ENCODE measurements at regions not wholly inside any gene's neighbourhood (a gene's known extent, or its start where the extent isn't known, plus 50 kb on each side); places are given as distances from the start of the nearest gene placed in this dataset.

DNA sequence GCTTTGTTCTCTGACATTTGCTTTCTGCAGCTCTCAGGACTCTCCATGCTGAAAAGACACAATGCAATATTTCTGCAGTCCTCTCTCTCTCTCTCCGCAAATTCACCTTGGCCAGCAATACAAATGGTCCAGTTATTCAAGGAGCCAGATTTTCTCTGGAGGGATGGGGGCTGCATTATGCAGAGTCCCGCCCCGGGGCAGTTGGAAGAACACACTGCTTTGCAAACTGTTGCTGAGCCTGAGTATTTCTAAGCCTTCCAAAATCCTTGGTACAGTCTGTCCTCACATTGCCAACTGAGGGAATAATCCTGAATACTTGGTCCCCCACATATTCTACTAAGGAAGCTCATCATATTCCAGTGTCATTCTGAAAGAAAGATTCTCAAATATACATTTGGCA is 94.3 kb upstream of the ZC3H12C start:
- Histone ChIP-seq H3K27ac (ENCODE audit: low read depth, low read length) (no peak overlapping the region), H3K9me3 (ENCODE audit: control insufficient read depth, insufficient read depth, low read length) (no peaks in the 10 kb centered on the region), H3K4me3 (ENCODE audit: low read depth, low read length) (no peak overlapping the region), H3K27me3 (ENCODE audit: control insufficient read depth, insufficient read depth, low read length) (no peaks in the 10 kb centered on the region)
- ChIA-PET CTCF (no interaction called here), POLR2A (no interaction called here)
- TF ChIP-seq, protein P1, sequence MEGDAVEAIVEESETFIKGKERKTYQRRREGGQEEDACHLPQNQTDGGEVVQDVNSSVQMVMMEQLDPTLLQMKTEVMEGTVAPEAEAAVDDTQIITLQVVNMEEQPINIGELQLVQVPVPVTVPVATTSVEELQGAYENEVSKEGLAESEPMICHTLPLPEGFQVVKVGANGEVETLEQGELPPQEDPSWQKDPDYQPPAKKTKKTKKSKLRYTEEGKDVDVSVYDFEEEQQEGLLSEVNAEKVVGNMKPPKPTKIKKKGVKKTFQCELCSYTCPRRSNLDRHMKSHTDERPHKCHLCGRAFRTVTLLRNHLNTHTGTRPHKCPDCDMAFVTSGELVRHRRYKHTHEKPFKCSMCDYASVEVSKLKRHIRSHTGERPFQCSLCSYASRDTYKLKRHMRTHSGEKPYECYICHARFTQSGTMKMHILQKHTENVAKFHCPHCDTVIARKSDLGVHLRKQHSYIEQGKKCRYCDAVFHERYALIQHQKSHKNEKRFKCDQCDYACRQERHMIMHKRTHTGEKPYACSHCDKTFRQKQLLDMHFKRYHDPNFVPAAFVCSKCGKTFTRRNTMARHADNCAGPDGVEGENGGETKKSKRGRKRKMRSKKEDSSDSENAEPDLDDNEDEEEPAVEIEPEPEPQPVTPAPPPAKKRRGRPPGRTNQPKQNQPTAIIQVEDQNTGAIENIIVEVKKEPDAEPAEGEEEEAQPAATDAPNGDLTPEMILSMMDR (IDR thresholded peaks at IDR 0.05; ENCODE audit: low read depth, low read length) = no peak
- no peak for DNase-seq (ENCODE audit: low read depth, low spot score)

DNA sequence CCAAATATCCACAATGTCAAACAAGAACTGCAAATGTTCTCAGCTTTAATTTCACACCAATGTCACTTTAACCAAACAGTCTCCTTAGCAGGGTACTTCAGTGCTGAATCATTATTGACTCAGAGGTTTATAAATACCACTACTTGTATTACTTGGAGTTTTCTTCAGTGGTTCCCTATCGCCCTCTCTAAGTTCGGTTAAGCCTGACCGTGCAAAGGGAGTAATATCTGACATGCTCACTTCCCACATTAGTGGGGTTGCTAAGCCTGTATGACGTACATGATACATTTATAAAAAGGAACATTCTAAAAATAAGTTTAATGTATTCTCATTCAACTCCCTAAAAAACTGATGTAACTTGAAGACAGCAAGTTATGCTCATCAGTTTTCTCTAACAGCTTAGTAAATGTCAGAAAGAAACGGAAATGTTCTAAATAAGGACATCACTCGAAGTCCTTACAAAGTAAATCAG is 93.1 kb upstream of the ZC3H12C start:
- H3K4me3 ChIP-seq (ENCODE audit: low read depth, low read length) = no peak overlapping the region
- no peak overlapping the region for H3K27ac ChIP-seq (ENCODE audit: low read depth, low read length)
- ChIA-PET POLR2A (no interaction called here), CTCF (interaction anchor here (0.9 to 1.5 kb wide), 2 partner anchors 56 to 93 kb away, joined by 3 read pairs; no protein-coding TSS in a partner anchor)
- DNase-seq (ENCODE audit: low read depth, low spot score) = peak; percentile 85
- no peaks in the 10 kb centered on the region for H3K9me3 ChIP-seq (ENCODE audit: control insufficient read depth, insufficient read depth, low read length)
- H3K27me3 ChIP-seq (ENCODE audit: control insufficient read depth, insufficient read depth, low read length) = no peaks in the 10 kb centered on the region
- TF ChIP-seq, protein P1 (IDR thresholded peaks at IDR 0.05; ENCODE audit: low read depth, low read length) = no peak

DNA sequence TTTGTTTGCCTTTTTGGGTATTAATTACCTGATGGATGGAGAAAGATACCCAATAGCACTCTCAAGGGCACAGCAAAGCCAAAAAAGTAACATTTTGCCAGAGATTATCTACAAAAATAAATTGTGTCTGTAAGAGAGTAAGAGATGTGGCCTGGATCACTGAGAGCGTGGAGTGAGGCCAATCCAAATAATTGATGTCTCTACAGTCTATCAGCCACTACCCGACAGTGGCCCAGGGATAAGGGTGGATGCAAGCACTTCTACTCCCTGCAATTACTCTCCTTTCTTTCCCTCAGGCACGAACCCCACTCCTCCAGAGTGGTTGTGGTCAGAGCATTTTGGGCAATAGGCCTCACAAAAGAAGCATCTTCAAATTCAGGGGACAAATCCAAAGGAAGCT is 92.3 kb upstream of the ZC3H12C start:
- H3K27me3 ChIP-seq (ENCODE audit: control insufficient read depth, insufficient read depth, low read length) = no peaks in the 10 kb centered on the region
- no peaks in the 10 kb centered on the region for H3K9me3 ChIP-seq (ENCODE audit: control insufficient read depth, insufficient read depth, low read length)
- no peak overlapping the region for H3K4me3 ChIP-seq (ENCODE audit: low read depth, low read length)
- H3K27ac ChIP-seq (ENCODE audit: low read depth, low read length) = no peak overlapping the region
- TF ChIP-seq, protein P1 (IDR thresholded peaks at IDR 0.05; ENCODE audit: low read depth, low read length) = no peak
- DNase-seq (ENCODE audit: low read depth, low spot score) = no peak
- ChIA-PET CTCF (interaction anchor here (0.9 to 1.5 kb wide), 2 partner anchors 57 to 92 kb away, joined by 3 read pairs; no protein-coding TSS in a partner anchor), POLR2A (no interaction called here)

DNA sequence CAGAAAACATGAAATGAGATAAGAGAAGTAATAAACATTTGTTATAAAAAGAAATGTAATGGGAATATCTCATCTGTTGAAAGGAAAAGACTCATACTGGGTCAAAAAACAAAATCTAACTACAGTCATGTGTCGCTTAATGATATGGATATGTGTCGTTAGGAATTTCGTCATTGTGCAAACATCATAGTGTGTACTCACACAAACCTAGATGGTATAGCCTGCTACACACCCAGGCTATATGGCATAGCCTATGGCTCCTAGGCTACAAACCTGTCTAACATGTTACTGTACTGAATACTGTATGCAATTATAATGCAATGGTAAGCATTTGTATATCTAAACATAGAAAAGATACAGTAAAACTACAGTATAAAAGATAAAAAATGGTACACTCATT is 89.8 kb upstream of the ZC3H12C start:
- Histone ChIP-seq H3K9me3 (ENCODE audit: control insufficient read depth, insufficient read depth, low read length) (no peaks in the 10 kb centered on the region), H3K27me3 (ENCODE audit: control insufficient read depth, insufficient read depth, low read length) (no peaks in the 10 kb centered on the region), H3K4me3 (ENCODE audit: low read depth, low read length) (no peak overlapping the region), H3K27ac (ENCODE audit: low read depth, low read length) (no peak overlapping the region)
- POLR2A ChIA-PET = no interaction called here
- TF ChIP-seq, protein P1 (IDR thresholded peaks at IDR 0.05; ENCODE audit: low read depth, low read length) = no peak
- CTCF ChIA-PET = no interaction called here
- DNase-seq (ENCODE audit: low read depth, low spot score) = no peak

DNA sequence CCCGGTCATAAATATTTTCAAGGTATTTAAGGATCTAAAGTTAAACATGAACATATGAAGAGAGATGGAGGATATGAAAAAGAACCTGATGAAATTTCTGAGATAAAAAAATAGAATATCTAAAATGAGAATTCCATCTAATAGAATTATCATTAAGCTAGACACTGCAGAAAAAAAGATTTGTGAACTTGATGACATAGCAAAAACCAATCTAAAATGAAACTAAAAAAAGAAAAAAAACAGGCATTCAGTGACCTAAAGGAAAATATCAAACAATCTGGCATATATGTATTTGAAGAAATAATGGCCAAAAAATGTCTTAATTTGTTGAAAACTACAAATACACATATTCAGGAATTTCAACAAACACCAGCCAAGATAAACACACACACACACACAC is 81.6 kb upstream of the ZC3H12C start:
- no peaks in the 10 kb centered on the region for H3K27me3 ChIP-seq (ENCODE audit: control insufficient read depth, insufficient read depth, low read length)
- CTCF ChIA-PET = no interaction called here
- no peak for DNase-seq (ENCODE audit: low read depth, low spot score)
- H3K9me3 ChIP-seq (ENCODE audit: control insufficient read depth, insufficient read depth, low read length) = peaks cover 3% of the 10 kb centered on the region; the same call in 1 of the 2 replicates
- H3K4me3 ChIP-seq (ENCODE audit: low read depth, low read length) = no peak overlapping the region
- TF ChIP-seq, protein P1 (IDR thresholded peaks at IDR 0.05; ENCODE audit: low read depth, low read length) = no peak
- H3K27ac ChIP-seq (ENCODE audit: low read depth, low read length) = no peak overlapping the region
- POLR2A ChIA-PET = no interaction called here
